Psoas muscle (tissue), 7 donors: ENCODE measurements at regions not wholly inside any gene's neighbourhood (a gene's known extent, or its start where the extent isn't known, plus 50 kb on each side); places are given as distances from the start of the nearest gene placed in this dataset.

Experiments used
- ATAC-seq, 4 donors: fragments of 200-7000 bp; cut with Tn5 transposase; one replicate each; pipeline ENCODE4 v1.9.1; 2020; ENCODE audit warnings: moderate library complexity in 3 of 4, mild to moderate bottlenecking in 2 of 4
- DNase-seq, 2 donors: peaks; one replicate each; pipeline ENCODE4 v3.0.0-alpha.2; 2020
- H3K27ac ChIP-seq: fragments of 200-600 bp; one replicate; pipeline ENCODE4 v1.8.0; 2022
- H3K27me3 ChIP-seq, 3 donors: fragments of 200-600 bp in 1 of 3; one replicate each; pipeline versions ENCODE4 v1.6.1 to v1.8.0; 2013 to 2022; ENCODE audit warnings: low read length in 2 of 3, mild to moderate bottlenecking in 2 of 3, moderate library complexity in 1 of 3; ENCODE audit not compliant: insufficient read depth in 3 of 3
- H3K36me3 ChIP-seq, 2 donors: fragments of 200-600 bp in 1 of 2; one replicate each; pipeline versions ENCODE4 v1.6.1 to v1.8.0; 2013 to 2022; ENCODE audit warnings: low read depth in 1 of 2, mild to moderate bottlenecking in 1 of 2, moderate library complexity in 1 of 2; ENCODE audit not compliant: insufficient read depth in 1 of 2
- H3K4me1 ChIP-seq: fragments of 200-600 bp; one replicate; pipeline ENCODE4 v1.8.0; 2022
- H3K4me3 ChIP-seq: fragments of 200-600 bp; one replicate; pipeline ENCODE4 v1.8.0; 2022; ENCODE audit warnings: mild to moderate bottlenecking
- H3K9me3 ChIP-seq: fragments of 200-600 bp; one replicate; pipeline ENCODE4 v1.8.0; 2022
- whole genome bisulfite sequencing, 3 donors: extraction: QIAGEN DNeasy Blood & Tissue Kit; methylation state at CpG; one replicate each; pipeline versions ENCODE4 v1.1.6 to v1.1.7; 2013; 5-methylcytosine and 5-hydroxymethylcytosine counted together
- intact Hi-C, 2 donors: fragments of 100-400 bp; cut with DNase I; formaldehyde crosslinking; loops; one replicate each; pipeline versions ENCODE4 v1.11.0 to v1.14.2; 2022
- TF ChIP-seq, protein P1 (sequence below): fragments of 200-600 bp; IDR thresholded peaks from one replicate; pipeline ENCODE4 v1.8.0; 2022; ENCODE audit warnings: antibody characterized with exemption
- donor health status: healthy with polysubstance abuse.
- donor health status: DM: no; HTN: no; CAD: no; lungs with moderate emphysema.
- donor health status: Bipolar disorder and iron deficiency.
- donor health status: healthy.
- donor health status: DM: yes; HTN: yes; CAD: no.
- donor health status: DM: no; HTN: no; CAD: no.
- donor health status: DM: yes; HTN: yes; CAD: no.

DNA sequence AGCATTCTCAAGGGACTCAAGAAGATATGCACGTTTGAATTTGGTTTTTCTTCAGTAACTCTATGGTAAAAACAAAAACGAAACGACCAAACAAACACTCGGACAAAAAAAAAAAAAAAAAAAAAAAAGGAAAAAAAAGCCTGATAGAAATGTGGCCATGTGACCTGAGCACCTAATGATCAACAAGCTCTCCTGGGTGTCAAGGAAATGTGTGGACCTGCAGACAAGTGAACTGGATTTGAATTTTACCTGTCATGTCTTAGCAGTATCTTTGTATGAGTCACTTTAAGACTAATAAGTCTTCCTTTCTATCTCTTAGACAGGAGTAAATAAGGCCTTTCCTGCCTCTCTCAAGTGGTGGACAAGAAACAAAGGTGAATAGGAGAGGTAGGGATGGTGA lies 190.6 kb upstream of the GRIA1 start:
- intact Hi-C loops = no loop called here
- TF ChIP-seq, protein P1, sequence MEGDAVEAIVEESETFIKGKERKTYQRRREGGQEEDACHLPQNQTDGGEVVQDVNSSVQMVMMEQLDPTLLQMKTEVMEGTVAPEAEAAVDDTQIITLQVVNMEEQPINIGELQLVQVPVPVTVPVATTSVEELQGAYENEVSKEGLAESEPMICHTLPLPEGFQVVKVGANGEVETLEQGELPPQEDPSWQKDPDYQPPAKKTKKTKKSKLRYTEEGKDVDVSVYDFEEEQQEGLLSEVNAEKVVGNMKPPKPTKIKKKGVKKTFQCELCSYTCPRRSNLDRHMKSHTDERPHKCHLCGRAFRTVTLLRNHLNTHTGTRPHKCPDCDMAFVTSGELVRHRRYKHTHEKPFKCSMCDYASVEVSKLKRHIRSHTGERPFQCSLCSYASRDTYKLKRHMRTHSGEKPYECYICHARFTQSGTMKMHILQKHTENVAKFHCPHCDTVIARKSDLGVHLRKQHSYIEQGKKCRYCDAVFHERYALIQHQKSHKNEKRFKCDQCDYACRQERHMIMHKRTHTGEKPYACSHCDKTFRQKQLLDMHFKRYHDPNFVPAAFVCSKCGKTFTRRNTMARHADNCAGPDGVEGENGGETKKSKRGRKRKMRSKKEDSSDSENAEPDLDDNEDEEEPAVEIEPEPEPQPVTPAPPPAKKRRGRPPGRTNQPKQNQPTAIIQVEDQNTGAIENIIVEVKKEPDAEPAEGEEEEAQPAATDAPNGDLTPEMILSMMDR = no peak
- Histone ChIP-seq H3K4me3 (no peak overlapping the region), H3K4me1 (no peaks in the 10 kb centered on the region), H3K27ac (no peak overlapping the region), H3K36me3 (no peaks in the 10 kb centered on the region), H3K9me3 (no peaks in the 10 kb centered on the region), H3K27me3 (no peaks in the 10 kb centered on the region)
- DNase-seq (no peak), ATAC-seq (no peak)
- 57 to 69% (median 67%) methylated on average over 4 of the region's 4 CpGs for WGBS, 3 donors

DNA sequence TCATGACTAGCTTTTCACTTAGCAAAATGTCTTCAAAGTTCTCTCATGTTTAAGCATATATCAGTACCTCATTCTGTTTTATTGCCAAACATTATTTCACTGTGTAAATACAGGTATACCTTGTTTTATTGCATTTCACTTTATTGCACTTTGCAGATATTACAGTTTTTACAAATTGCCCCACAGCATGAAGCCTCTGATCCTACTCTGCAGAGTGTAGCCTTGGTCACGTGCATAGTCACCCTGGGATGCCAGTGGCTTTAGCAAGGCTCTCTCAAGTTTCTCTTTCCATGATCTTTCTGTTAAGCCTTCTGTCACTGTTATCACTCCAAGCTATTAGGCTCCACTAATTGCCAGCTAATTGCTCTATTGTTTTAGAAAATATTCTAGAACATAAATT lies 182.2 kb upstream of the GRIA1 start:
- WGBS, 3 donors = 12 to 37% (median 28%) methylated on average over 1 of the region's 1 CpG
- DNase-seq = no peak
- Histone ChIP-seq H3K27ac (no peak overlapping the region), H3K9me3 (no peaks in the 10 kb centered on the region), H3K27me3 (no peaks in the 10 kb centered on the region), H3K36me3 (no peaks in the 10 kb centered on the region), H3K4me3 (no peak overlapping the region), H3K4me1 (no peaks in the 10 kb centered on the region)
- ATAC-seq = no peak
- intact Hi-C loops = no loop called here
- TF ChIP-seq, protein P1 = no peak

DNA sequence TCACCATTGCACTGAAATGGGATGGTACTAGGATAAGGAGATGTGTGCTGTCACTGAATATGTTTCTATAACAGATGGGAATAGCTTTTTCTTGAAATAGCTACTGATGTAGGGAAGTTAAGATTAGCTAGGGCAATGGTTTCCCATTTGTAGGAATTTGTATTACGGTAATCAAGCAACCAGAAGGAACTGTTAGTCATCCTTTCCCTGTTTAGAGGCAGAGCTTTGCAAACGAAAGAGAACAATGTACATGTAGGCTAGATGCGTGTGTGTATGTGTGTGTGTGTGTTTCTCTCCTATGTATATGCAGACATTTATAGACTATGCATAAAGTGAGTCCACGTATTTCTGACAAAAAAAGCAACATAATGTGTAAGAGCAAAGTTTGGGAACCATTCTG lies 171.9 kb upstream of the GRIA1 start:
- Histone ChIP-seq H3K27ac (no peak overlapping the region), H3K9me3 (no peaks in the 10 kb centered on the region), H3K36me3 (no peaks in the 10 kb centered on the region), H3K27me3 (no peaks in the 10 kb centered on the region), H3K4me3 (no peak overlapping the region), H3K4me1 (no peaks in the 10 kb centered on the region)
- intact Hi-C loops = no loop called here
- ATAC-seq = no peak
- no peak for DNase-seq
- WGBS, 3 donors = 66 to 72% (median 68%) methylated on average over 4 of the region's 4 CpGs
- TF ChIP-seq, protein P1 = no peak

DNA sequence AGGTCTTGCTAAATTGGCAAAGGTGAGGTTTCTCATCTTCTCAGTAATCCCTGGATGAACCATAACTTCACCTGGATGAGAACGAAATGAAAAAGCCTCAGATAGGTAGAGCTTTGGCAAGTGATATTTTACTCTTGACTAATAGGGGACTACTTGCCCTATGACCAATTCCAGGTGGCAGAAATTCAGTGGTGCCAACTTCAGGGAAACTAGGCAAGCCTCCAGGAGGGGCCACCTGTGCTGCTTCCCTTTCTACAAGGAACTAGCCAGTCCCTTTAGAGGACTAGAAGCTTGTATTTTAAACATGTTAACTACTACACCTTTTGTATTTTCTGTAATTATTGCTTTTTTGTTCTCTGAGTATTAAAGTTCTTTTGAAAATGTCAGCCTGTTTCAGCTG lies 169.0 kb upstream of the GRIA1 start:
- H3K4me3 ChIP-seq = no peak overlapping the region
- no peaks in the 10 kb centered on the region for H3K36me3 ChIP-seq
- TF ChIP-seq, protein P1 = no peak
- 85 to 93% (median 90%) methylated on average over 1 of the region's 1 CpG for WGBS, 3 donors
- H3K9me3 ChIP-seq = no peaks in the 10 kb centered on the region
- no peak overlapping the region for H3K27ac ChIP-seq
- DNase-seq (no peak), ATAC-seq (no peak)
- H3K4me1 ChIP-seq = no peaks in the 10 kb centered on the region
- no peaks in the 10 kb centered on the region for H3K27me3 ChIP-seq
- intact Hi-C loops = no loop called here

DNA sequence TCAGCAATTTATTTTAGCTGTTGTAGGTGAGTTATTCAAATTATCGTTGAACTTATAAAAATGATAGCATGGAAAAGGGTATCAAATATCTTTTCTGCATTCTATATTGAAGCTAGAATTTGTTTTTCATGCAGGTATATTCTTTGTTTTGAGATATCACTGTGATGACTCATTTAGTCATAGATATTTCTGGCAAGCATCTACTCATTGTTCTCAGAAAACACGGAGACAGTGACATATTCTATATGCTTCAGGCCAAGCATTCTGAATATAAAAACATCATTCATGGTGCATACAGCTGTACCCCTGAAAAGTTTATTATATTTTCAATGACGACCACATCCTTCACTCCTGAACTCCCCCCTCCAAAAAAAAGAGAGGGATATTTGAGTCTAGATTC lies 150.3 kb upstream of the GRIA1 start:
- H3K4me1 ChIP-seq = no peaks in the 10 kb centered on the region
- no peak overlapping the region for H3K4me3 ChIP-seq
- no peaks in the 10 kb centered on the region for H3K27me3 ChIP-seq
- H3K36me3 ChIP-seq = no peaks in the 10 kb centered on the region
- 73 to 87% (median 74%) methylated on average over 3 of the region's 3 CpGs for WGBS, 3 donors
- H3K9me3 ChIP-seq = no peaks in the 10 kb centered on the region
- DNase-seq = no peak
- TF ChIP-seq, protein P1 = no peak
- intact Hi-C loops = no loop called here
- ATAC-seq = no peak
- H3K27ac ChIP-seq = no peak overlapping the region
